A673 (cell line): ENCODE measurements at regions not wholly inside any gene's neighbourhood (a gene's known extent, or its start where the extent isn't known, plus 50 kb on each side); places are given as distances from the start of the nearest gene placed in this dataset.
"Not testable (repeated sequence)": the region's sequence is repeated elsewhere in the genome, so short reads cannot be mapped to it uniquely, and the experiment has no call there.

Source experiments
- EZH2 ChIP-seq: fragments of 200-600 bp; sonication (generic); IDR thresholded peaks from 2 replicates; pipeline ENCODE4 v1.6.1; 2017; ENCODE audit warnings: borderline replicate concordance, low read depth, mild to moderate bottlenecking, mixed read lengths, antibody characterized with exemption, low read length; ENCODE audit not compliant: poor library complexity, severe bottlenecking
- TF ChIP-seq, protein P1 (sequence below): fragments of 300-800, 200-600 bp; sonication (generic); conservative IDR thresholded peaks from 2 replicates; pipeline ENCODE4 v1.5.1; 2017; ENCODE audit warnings: low read depth, mild to moderate bottlenecking, antibody characterized with exemption, low read length, moderate library complexity, mixed read lengths

DNA sequence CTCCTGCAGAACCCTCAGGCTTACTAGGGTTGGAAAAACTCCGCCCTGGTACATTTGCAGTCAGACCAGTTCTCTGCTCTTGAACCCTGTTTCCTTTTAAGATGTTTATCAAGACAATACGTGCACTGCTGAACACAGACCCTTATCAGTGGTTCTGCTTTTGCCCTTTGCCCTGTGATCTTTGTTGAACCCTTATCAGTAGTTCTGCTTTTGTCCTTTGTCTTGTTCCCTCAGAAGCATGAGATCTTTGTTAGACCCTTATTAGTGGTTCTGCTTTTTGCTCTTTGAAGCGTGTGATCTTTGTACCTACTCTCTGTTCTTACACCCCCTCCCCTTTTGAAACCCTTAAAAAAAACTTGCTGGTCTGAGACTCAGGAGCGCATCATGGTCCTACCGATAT, 457.5 kb upstream of the FSHR start:
- TF ChIP-seq, protein P1, sequence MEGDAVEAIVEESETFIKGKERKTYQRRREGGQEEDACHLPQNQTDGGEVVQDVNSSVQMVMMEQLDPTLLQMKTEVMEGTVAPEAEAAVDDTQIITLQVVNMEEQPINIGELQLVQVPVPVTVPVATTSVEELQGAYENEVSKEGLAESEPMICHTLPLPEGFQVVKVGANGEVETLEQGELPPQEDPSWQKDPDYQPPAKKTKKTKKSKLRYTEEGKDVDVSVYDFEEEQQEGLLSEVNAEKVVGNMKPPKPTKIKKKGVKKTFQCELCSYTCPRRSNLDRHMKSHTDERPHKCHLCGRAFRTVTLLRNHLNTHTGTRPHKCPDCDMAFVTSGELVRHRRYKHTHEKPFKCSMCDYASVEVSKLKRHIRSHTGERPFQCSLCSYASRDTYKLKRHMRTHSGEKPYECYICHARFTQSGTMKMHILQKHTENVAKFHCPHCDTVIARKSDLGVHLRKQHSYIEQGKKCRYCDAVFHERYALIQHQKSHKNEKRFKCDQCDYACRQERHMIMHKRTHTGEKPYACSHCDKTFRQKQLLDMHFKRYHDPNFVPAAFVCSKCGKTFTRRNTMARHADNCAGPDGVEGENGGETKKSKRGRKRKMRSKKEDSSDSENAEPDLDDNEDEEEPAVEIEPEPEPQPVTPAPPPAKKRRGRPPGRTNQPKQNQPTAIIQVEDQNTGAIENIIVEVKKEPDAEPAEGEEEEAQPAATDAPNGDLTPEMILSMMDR = not testable (repeated sequence)
- TF ChIP-seq EZH2 = not testable (repeated sequence)
